ENCODE measurements at regions not wholly inside any gene's neighbourhood (a gene's known extent, or its start where the extent isn't known, plus 50 kb on each side); places are given as distances from the start of the nearest gene placed in this dataset.
"Not testable (repeated sequence)": the region's sequence is repeated elsewhere in the genome, so short reads cannot be mapped to it uniquely, and the experiment has no call there.

DNA sequence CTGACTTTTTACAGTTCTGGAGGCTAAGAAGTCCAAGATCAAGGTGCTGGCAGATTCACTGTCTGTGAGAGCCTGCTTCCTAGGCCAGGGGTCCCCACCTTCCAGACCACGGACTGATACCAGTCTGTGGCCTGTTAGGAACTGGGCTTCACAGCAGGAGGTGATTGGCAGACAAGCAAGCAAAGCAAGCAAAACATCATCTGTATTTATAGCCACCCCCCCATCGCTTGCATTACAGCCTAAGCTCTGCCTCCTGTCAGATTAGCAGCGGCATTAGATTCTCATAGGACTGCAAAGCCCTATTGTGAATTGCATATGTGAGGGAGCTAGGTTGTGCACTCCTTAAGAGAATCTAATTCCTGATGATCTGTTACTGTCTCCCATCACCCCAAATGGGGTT is 194.7 kb upstream of the THRB start:
- no peak for DNase-seq

DNA sequence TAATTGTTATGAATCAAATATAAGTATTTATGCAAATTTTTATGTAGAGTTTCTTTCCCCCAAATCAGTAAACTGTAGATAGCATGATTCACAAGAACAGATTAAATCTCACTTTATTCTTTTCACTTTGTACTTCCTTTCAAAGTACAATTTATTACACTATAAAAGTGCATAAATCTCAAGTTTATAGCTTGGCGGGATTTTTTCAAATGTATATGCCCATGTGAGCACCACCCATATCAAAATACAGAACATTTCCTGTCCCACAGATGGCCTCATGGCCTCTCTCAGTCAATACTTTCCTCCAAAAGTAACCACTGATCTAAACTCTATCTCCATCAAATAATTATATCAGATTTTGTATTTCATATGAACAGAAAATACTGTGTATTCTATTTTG is 196.1 kb upstream of the THRB start:
- no peak for DNase-seq

DNA sequence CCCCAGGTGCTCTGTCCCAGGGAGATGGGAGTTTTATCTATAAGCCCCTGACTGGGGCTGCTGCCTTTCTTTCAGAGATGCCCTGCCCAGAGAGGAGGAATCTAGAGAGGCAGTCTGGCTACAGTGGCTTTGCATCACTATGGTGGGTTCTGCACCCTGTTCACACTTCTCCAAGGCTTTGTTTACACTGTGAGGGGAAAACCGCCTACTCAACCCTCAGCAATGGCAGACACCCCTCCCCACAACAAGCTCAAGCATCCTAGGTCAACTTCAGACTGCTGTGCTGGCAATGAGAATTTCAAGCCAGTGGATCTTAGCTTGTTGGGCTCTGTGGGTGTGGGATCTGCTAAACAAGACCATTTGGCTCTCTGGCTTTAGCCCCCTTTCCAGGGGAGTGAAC is 204.4 kb upstream of the THRB start:
- DNase-seq = not testable (repeated sequence)

DNA sequence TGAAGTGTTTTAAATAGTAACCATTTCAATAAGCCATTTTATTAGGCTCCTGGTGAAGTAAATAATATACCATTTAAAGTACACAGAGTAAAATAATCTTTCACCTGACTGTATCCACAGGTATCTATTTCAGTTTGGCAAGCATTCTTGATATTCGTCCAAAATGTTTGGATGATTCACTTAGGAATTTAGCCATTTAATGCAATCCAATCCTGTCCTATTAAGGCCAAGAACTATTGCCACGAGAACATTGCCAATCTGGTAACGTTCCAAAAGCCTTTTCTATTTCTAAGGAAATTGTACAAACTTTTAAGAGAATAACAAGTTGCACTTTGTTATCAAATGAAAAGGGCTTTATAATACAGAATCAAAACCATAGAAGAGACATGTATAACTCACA is 209.8 kb upstream of the THRB start:
- no peak for DNase-seq

DNA sequence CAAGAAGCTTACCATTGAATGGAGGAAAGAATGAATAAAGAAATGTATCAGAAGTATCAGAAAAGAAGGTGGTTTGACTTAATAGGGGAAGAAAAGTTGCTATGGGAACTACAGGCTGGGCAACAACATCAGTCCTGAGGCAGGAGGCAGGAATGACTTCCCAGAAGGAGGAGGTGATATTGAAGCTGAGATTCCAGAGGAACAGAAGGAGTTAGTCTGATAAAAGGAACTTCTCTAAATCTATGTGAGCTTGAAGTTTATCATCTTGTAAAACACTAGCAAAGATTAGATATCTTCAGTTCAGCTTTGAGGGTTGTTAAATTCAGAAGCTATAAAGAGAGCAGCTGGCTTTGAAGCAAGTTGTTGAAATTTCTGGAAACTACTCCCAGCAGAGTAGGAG is 213.3 kb upstream of the THRB start:
- DNase-seq = peak; percentile 23

DNA sequence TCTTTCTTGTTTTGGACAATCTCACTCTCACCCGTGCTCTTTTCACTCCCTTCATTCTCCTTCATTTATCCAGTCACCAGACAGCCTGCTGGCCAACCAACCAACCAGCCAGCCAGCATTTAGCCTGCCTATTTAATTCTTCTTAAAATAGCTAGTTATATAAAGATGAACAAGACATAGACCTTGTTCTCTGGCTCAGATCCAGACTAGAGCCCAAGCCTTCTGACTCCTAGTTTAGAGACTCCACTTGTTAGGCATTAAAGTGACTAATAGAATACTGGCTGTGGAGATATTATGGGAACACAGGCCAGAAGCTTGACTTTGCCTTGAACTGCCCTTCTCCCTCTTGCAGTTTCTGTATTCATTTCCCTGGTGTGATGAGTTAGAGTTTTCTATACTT is 215.3 kb upstream of the THRB start:
- no peak for DNase-seq

DNA sequence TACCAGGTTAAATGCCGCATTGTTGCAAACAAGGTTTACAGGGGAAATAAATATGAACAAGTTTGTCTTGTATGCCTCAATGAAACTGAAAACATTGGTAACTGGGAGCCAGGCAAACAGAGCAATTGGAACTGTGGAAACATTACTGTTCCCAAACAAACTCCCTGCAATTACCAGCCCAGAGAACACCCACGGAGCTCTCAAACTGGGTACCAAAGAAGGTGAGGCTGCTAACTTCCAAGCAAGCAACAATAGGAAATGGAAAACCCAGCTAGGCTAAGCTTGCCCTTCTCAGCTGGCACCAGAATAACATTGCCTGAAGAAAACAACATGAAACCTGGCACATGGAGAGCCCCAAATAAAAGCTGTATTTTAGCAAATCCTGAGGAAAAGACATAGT is 218.9 kb upstream of the THRB start:
- no peak for DNase-seq

DNA sequence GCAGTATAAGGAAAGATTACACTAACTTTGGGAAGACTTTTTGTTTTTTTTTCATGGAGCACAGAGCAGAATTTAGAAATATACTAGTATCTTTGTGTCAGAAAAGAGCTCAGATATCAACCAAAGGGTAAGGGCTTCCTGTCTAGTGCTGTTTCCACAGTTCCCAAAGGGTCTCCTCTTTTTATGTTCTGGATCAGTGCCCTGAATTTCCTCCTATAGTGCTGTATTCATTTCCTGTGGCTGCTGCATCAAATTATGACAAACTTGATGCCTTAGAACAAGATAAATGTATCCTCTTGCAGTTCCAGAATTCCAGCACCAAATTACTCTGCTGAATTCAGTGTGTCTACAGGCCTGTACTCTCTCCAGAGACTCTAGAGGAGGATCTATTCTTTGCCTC is 219.8 kb upstream of the THRB start:
- no peak for DNase-seq

DNA sequence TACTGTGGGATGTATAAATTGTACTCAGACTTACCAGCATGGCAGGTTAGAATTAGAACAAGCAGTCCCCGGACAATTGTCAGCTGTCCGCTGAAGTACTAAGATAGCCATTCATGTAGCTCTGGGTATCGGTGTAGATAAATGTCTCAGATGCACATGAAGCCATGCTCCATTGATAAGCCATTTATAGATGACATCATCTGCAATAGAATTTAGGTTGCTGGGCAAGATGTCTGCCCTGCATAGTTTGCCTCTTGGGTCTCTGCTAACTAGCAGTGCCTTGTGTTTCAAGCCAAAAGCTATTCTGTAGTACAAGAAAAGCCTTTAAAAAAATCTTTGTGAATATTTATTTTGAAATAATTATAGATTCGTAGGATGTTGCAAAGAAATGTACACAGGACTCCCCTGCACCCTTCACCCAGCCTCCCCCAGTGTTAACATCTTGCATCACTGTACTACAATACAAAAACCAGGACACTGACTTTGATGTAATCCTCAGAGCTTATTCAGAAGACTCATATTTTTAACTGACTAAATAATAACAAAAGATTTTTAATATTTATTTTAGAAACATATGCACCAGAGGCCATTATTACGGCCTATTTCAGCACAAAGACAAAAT is 220.6 kb upstream of the THRB start:
- DNase-seq = no peak

DNA sequence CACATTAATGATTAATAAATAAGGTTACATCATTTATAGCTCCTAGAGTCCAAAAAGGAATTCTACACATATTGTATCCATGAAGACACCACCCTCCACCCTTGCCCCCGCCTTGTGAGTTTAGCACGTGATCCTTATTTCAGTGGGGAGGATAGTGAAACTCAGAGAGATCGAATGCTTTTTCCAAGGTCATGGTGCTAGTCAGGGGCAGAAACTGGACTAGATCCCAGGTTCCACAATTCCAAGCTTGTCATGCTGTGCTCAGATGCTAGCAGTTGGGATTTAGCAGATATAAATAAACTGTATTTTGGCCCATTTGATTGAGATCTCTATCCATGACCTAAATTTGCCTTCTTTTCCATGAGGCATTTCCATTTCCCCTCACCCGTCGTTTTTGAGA is 227.4 kb upstream of the THRB start:
- no peak for DNase-seq

DNA sequence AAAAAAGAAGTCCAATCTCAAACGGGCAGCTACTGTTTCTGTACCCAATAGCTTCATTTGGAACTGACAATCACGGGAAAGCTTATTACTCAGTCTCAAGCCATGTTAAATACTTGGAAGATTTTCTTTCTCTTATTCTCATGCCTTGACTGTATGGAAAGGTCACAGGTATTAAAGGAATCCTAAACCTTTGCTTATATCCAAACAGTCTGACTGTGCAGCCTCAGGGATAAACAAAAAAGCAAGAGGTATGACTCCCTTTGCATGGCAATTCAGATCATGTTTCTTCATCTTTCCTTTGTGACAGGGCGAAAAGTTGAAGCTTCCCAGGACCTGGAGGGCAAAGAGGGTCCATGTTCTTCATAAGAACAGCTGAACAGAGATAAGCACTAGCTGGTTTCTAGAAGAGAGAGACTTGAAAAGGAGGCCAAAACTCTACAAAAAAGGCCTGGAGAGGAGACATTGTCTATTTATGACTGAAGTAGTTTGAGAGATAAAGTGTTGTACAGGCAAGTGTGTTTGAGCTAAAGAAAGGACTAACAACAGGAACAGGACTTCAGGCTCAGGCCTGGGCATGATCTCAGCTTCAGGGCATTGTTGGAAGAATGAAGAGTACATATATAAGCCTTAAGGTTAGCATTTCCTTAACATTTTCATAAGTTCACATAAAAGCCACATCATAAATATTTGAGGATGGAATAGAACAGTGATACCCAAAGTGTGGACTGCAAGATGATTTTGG is 231.0 kb upstream of the THRB start:
- DNase-seq = no peak

DNA sequence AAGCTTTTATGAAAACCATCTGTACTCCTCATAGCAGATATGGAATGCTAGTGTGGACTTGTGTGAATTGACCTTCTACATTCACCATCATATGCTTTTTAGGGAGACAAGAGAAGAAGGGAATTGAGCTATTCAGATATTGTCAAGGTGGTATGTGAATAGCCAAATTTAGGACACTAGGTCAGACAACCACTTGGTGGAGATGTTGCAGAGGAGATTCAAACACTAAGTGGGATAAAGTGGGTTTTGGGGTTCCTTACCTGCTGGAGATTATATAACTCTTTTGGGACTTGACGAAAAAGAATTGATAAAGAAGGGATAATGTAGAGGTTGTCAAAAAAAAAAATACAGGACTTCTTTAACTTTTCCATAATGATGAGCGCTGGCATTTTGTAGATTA is 231.8 kb upstream of the THRB start:
- DNase-seq = no peak

DNA sequence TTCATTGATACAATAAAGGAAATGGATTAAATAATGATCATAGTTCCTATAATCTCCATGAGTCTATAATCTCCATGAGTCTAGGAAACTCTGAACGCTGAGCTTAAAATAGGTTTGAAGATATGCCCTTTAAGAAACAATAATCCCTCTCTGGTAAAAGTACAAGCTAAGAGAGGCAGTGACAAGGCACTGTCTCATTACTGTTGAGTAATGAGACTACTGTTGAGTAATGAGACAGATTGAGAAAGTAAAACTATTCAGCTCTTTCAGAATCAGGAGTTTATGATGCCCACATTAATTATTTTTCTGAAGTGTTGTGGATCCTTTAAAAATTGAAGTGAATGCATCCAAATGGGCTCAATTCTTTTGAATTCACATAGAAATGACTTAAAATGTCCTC is 235.5 kb upstream of the THRB start:
- DNase-seq = no peak

DNA sequence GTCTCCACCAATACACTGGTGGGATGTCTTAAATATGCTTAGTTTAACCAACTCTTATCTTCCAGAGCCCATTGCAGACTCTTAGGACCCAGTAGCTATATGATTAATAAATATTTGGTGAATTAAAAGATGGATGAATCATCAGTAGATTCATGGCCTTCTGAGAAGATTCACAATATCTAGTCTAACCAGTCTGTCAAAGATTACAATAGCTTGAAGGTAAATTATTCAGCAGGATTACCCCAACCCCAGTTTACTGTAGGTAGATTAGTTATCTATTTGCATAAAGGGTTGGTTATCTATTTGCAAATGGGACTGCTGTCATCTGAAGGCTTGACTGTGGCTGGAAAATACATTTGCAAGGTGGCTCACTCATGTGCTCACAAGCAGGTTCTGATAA is 239.4 kb upstream of the THRB start:
- DNase-seq = no peak

DNA sequence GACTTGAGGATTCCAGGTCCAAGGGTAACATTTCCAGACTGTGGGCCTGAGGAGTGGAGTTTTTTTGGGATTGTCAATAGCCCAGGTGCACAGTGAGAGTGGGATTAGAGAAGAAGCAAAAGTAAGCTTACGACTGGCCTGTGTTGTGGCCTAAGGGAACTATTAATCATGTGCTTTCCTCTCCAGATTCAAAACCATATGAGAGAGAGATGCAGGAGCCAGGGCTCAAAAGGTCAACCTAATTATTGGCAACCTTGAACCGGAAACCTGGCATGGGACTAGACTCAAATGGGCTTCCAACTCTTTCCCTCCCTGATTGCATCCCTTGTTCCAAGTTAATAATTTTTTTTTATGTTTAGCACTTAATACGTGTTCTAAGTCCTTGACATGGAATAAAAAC is 242.1 kb upstream of the THRB start:
- DNase-seq = no peak

DNA sequence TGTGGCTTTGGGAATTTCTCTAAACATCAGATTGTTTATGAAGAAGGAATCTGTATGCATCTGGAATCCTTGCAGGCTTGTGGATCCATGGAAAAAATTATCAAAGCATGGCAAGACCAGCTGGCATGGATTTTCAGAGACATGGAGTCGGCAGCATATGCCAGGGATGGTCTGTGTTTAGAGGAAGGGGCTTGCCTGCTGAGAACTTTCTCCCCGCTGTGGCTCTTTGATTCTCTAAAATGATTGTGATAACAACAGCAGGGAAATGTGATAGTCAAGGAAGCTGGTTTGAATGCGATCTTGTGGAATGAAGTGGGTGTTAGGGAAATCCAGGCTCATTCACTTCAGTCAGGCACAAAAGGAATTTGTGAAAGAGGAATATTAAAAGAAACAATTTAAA is 245.7 kb upstream of the THRB start:
- DNase-seq = no peak

DNA sequence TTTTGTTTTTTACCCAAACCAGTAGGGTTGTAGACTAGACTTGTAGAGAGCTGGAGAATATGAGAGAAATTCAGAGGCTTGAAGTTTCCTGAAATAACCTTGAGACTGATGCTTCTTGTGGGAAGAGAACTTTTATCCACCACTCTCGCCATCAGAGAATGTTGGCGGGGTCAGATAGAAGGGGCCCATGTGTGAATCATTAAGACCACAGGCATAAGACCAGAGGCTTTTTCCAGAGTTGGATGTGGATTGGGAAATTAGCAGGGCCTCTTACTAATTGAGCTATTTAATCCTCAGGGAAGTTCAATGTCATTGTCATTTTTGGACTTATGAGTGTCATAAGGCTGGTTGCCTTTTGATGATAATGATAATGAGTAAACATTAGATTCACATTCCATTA is 246.9 kb upstream of the THRB start:
- DNase-seq = no peak

DNA sequence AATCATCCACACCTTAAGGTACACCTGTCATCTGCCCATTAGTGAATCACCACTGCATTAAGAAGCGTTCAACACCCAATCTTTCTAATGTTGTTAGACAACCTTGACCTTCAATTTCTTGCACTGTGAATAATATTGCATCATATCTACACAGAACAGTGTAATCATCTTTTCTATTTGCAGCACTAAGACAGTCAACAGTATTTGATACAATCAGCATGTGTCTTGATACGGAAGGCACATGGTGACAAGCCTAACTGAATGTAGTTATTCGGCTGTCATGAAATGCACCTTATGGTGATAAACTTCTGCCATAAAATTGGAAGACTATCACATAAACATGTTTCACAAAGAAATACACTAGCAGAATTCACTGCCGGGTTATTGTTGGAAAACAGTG is 253.9 kb upstream of the THRB start:
- no peak for DNase-seq

DNA sequence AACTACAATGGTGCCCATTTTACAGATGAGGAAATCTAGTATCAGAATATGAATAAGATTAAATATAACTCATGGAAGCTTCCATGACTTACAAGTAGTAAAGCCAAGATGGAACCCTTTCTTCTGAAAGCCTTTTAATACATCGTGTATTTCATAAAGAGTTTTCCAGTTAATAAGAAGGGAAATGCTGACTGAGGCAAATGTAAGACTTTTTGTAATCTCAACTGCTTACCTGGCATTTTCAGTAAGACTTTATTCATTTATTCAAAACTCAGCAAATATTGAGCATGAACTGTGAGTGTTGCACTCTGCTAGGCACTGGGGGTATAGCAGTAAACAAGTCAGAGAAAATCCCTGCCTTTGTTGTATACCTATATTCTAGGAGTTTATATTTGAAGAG is 256.4 kb upstream of the THRB start:
- DNase-seq = no peak

DNA sequence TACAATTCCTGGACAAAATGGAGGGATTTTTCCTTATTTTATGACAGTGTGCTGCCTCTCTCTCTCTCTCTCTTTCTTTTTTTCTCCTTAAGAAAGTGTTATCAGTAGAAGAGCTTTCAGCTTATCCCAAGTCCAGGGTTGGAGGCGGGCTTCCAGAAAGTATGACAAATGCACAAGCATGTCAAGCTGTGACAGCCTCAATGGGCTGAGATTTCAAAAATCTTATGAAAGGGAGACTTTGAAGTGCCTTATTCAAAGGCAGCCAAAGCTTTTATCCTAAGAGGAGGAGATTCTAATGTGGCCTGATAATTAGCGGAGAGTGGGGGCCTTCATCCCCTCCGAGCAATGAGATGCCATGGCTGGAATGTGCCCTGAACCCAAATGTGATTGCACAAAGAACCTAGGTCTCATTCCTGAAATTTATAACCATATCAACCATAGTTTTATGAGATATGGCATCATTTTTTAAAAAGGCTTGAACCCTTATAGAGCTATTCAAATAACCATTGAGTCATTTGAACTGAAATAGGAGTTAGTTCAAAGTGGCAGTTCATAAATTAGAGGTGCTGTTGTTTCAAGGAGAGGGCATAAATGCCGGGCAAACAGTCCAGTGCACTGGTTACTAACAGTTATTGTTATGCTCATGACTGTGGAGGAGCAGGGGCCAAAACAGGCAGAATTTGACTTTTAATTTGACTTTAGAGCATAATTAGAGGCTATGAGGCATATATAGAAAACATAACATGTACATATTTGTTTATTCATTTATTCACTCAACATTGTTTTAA is 261.6 kb upstream of the THRB start:
- DNase-seq = no peak

DNA sequence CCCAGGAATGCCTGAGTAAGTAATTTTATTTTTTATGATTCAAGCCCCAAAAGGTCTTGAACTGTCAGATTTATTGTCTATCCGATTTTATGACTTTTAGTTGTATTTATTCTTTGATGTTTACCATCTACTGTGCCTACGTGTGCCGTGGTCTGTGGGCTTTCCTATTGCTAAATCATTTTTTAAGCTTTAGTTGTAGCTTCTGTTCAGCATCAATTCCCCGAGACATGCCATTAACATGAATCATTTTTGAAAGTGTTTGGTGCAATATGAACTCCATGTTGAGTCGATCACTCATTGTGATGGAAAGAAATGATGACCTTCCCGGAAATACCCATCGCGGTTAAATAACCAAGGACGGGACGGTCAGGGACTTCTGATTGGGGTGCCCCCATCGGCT is 268.7 kb upstream of the THRB start:
- DNase-seq = no peak

DNA sequence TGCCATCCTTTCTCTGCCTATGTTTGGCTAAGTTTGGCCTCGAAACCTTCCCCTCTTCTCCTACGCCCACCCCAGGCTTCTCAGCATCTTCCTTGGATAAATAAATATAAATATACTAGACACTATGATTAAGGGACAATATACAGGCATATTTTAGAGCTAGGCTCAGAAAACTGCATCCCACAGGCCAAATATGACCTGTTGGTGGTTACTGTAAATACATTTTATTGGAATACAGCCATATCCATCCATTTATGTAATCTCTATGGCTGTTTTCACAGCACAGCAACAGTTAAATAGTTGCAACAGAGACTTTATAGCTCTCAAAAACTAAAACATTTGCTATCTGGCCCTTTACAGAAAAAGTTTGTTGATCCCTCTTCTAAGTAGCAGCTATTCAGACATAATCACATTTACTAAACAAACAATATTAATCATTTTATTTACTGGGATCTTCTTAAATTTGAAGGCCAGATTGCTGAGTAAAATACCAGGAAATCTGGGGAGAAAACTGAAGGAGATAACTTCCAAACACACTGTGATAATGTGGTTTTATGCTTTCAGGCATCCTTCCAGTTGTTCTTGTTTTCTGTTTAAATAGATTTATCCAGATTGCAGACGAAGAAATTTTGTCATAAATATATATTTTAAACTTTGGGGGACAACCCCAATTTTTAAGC is 269.7 kb upstream of the THRB start:
- DNase-seq = no peak

DNA sequence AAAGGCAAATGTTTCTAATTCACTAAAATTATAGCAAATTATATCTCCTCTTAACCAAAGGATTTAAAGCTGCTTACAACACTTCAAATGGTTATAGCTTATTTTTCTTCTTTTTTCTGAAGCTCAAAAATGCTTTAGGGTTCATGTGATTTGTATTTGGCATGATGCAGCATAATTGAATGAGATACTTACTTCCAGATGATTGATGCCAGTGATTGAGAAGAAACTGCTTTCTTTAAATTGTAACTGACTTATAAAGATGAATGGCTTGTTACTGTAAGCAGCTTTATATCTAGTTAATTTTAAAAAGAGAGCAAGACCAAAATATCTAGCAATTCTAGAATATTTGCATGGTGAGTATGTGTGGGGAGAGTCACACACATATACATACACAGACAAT is 270.7 kb upstream of the THRB start:
- DNase-seq = no peak

DNA sequence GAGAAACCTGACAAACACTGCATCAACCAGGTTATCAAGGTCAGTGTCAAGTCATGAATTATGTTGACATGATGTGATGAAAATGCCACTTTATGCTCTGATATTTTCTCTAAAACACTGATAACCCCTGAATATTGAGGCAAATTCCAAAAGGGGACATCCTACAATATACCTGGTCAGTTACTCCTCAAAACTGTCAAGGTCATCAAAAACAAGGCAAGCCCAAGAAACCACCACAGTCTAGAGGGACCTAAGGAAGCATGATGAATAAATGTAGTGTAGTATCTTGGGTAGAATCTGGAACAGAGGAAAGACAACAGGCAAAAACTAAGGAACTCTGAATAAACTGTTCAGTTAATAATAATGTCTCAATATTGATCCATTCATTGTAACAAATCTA is 275.3 kb upstream of the THRB start:
- no peak for DNase-seq

Data from OCI-M1 (cell line).